HK-2 (cell line): ENCODE measurements at regions not wholly inside any gene's neighbourhood (a gene's known extent, or its start where the extent isn't known, plus 50 kb on each side); places are given as distances from the start of the nearest gene placed in this dataset.

Experiments
- DNase-seq: peaks from one replicate; pipeline ENCODE4 v3.0.0-alpha.2; 2018; ENCODE audit not compliant: unreplicated experiment

DNA sequence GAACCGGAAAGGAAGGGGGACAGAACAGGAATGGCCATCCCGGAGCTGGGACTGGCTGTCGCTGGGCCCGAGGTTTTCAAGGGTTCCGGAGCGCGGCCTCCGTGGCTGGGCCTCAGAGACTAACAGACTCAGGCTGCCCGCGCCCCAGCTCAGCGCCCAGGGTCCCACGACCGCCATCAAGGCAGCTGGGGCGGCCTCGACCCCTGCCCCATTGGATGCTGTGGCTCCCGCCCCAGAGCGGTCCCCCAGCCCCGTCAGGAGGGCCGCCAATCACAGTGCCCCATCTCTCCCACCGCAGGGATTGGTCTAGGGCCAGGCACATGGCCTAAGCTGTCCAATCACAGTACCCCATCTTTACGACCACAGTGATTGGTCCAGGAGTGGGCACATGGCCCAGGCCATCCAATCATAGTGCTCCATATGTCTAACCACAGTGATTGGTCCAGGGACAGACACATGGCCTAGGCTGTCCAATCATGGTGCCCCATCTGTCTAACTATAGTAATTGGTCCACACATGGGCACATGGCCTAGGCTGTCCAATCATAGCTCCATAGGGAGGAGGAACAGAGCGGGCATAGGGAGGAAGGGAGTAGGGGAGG is 105.3 kb upstream of the NKX1-1 start:
- DNase-seq: no peak

DNA sequence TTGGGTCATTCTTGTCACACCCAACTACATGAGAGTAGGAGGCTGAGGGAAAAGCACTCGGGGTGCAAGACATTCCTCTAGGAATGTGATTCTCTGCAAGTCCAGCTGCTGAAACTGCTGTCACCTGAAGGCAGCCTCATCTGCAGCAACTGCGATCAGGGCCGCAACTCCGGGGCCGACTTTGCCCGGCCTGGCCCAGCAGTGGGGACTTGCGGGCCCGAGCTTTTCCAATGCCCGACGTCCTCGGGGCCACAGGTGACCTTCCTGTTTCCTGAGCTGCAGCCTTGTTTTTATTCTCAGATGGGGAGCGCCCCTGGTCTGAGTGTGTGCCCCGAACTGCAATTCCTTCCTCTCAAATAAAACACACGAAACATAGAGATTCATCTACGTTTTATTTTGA is 104.7 kb upstream of the NKX1-1 start:
- no peak for DNase-seq

- DNase-seq: no peak
These were observed 103.1 kb upstream of the NKX1-1 start for GRCh38 chr4:1509366-1509765.

DNA sequence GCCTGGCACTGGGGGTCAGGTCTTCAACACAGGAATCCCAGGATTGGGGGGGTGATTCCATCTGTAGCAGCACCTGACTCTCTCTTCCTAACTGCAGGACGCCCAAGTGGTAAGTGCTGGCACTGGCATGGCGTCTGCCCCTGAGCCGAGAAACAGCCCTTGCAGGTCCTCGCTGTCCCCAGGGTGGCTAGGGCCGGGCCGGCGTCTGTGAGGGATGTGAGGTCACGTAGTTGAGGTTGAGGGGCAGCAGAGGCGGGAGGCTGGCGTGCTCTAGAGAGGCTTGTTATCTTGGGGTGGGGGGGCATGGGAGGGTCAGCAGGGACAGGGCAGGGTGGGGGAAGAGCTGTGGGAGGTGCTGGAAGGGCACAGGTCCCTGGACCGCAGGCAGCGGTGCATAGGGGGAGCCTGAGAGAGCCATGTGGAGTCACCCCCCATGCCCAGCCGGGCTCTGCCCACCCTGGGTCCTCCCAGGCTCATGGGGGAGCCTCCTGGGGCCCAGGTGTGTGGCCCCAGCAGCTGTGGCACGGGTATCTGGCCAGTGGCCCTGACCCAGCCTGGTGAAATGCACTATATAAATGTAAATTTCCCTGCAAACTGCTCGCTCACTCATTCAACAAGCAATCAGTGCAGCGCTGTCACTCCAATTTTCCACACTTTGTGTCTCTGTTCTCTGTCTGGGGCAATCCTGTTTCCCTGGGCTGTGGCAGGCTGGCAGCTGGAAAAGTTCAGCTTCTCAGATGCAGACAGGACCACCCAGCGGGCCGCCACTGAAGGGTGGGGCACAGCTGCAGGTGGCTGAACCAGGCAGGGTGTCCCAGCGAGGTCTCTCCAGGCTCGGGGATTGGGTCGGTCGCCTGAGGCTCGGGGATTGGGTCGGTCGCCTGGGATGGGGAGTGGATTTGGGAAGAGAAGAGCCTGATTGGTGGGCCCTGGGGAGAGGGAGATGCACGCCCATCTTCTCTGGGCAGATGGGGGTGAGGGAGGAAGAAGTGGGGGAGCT is 102.2 kb upstream of the NKX1-1 start:
- DNase-seq: no peak

- no peak for DNase-seq
These were observed 100.9 kb upstream of the NKX1-1 start for GRCh38 chr4:1506956-1507721.

DNA sequence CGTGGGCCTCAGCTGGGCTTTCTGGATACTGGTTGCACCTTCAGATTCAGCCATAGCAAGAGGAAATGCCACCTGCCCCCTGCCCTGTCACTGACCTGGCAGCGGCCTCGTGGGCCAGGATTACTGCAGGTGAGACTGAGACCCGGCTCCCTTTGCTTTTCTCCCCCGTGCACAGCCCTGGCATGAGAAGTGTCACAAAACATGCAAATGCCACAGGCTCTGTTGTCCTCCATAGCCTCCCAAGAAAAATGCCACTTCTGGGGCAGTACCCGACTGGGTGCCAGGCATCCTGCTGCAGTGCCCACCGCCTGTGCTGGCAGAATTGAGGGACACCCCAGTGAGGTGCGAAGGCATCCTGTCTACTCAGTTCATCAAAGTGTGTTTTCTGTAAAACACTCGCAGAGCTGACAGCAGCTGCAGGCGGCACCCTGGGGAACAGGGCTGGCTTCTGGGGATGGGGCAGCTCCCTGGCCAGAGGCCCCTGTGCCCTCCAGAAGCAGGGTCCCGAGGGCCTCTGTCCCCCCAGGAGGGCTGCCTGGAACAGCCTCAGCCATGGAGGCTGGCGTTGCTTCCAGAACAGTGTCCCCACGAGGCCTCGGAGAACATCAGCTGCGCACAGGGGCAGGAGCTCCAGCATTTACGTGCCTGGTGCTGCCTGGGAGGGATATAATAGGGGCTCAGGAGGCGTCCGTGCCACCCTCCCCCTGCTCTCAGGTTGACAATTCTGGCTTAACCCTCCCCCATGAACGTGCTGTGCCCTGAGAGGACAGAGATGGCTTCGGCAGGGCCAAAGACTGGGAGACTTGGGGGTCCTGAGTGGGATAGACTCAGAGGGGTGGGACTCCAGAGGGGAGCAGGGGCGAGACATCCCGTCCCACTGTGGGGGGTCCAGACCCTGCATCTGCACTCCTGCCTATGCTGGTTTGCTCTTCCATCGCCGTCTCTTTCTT is 99.5 kb upstream of the NKX1-1 start:
- no peak for DNase-seq

DNA sequence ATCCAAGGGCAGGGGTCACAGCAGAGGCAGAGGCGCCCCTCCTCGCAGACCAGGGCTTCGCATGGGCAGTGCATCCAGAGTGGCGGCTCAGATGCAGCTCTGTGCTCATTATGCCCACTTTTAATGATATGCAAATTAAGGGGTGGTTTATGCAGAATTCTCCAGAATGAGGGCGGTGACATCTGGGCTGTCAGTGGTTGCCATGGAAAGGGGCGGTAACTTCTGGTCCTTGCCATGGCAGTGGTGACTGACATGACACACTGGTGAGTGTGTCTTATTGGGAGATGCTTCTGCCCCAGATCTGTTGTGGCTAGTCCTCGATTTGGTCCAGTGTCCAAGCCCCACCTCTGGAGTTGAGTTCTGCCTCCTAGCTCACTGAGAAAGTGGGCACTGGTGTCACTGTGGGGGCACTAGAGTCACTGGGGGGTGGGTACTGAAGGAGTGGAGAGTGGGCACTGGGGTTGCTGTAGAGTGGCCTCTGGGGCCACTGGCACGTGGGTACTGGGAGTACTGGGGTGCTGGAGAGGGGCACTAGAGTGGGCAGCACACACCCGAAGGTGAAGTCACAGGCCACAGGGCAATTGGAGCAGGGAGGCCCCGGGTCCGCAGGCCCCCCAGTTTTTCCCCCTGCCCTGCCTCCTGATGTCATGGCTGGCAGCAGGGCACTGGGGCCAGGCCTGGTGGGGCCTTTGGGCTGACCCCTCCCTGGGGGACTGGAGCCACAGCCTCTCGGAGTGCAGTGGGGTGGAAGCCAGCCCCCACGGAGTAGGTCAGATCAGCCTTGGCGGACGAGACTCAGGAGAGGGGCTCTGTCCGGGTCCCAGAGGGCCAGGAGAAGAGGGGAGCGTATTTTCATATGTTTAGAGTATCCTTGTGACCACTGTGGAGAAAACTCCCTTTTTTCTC is 98.6 kb upstream of the NKX1-1 start:
- no peak for DNase-seq

DNA sequence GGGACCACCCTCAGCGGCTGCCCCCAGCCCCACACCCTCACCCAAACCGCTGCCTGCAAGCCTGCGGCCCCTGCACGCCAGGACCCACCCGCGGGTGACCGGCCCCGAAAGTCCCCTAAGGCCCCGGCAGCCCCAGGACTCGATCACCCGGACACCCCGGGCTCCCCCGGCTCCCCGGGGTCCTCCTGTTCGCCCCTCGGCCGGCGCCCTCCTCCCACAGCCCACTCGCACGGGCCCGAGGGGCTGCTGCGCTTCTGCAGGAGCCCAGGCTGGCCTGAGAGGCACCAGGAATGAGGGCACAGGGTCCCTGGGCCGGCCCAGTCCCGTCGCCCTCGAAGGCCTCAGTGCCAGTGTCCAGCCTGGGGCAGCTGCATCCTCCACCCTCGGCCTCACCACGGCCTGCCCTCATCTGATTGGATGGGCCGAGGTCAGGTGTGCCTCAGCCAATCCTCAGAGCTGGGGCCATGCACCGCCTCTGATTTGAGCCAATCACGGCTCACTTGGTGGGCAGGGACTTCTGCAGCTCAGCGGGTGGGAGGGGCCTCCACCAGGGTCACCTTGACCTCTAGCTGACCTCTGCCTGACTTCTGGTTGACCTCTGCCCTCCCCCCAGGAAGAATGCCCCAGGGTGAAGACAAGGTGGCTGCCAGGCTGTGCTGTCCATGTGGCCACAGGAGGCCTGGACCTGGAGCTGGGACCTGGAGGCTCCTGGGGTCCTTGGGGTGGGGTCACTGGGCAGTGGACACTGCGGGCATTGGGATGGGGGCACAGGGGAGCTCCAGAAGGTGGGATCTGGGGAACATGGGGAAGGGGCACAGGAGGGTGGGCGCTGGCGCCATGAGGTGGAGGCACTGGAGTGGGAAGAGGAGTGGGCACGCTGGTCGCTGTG is 97.6 kb upstream of the NKX1-1 start:
- DNase-seq: no peak

GRCh38 chr4:1502976-1503375 is 96.7 kb upstream of the NKX1-1 start:
- no peak for DNase-seq

GRCh38 chr4:1502501-1502886 is 96.3 kb upstream of the NKX1-1 start:
- DNase-seq: no peak

DNA sequence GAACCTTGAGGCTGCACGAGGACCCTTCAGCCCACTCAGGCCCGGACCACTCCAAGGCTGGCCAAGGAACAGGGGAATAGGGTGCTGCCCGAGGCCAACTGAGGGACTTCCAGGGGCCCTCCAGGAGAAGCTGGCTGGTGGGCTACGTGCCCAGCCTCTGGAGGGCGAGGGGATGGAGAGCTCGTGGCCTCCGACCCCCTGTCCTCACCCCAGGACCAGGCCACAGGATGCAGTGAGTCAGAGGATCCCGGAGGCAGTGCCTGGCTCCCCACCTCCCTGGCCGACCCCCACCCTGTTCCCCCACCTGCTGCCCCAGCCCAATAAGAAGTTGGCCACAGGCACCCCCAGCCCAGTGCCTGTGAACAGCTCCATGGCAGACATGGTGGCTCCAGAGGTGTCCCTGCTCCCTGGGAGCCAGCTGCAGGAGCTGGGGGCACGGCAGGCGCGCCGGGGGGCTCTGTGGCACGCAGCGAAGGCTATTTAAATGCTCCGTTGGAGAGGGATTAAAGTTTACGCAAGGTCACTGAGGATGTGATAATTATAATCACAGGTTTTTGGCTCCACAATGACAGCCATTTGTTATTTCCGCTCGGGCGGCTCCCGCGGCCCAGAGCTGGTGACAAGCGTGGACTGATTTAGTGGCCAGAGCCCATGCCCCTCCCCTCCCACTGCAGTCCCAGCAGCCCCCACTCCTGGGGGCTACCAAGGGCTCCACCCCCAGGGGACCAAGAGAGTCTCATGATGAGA is 95.7 kb upstream of the NKX1-1 start:
- DNase-seq: no peak

DNA sequence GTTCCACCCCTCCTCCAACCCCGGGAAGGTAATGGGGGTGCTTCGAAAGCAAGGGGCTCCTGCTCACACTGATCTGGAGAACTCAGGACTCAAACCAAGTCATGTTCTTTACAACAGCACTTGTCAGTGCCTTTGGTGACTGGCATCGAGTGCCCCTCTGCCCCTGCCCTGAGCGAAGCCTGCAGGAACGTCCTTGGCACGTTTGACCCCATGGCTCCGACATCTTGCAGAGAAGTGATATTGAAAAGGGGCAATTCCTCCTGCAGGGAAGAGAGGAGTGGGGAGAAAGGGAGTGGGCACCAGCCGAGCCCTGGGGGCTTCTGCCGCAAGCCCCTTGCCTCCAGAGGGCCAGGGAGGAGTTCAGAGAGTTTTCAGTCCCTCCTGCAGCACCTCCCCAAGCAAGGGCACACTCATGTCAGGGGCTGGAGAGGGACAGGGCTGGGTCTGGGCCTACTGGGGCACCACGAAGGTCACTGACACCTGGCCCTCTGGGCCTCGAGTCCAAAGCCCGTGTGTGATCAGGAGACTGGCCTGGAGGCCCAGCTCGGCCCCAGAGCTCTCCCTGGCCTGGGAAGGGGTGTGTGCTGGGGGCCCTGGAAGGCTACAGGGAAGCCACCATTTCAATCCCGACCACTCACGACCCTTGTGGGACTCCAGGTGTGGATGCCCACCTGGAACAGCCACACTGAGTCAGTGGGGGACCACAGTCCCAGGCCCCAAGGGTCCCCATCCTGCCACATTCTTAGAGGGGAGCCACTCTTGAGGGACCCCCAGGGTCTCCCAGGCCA is 94.9 kb upstream of the NKX1-1 start:
- no peak for DNase-seq

DNA sequence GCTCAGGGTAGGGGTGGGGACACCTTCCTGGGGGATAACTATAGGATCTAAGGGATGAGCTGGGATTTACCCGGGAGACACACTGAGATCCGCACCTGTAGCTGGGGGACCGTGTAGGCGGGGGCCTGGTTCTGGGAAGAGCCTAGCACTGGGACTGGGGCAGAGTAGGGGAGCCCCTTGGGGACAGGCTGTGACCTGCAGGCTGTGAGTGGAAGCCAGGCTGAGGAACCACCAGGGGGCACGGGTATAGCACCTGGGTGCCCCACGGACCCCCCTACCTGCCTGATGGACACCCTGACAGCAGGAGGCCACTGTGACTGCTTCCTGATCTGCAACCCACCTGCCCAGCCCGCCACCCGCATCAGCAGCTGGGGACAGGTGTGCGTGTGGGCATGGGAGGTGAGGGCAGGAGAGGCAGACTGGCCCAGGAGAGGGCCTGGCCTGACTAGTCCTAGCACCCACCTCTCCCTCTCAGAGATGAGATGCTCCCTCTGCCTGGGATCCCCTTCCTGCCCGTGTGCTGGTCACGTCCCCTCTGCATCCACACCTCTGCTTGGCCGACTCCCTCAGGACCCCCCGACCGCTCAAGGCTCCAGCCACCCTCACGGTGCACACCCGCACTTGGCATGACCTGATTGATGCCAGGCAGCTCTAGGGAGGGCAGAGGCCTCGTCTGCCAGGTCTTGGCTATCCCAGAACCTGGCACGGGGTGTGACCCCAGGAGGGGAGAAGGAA is 94.2 kb upstream of the NKX1-1 start:
- no peak for DNase-seq

- DNase-seq: no peak
These were observed 93.2 kb upstream of the NKX1-1 start for GRCh38 chr4:1499465-1499864.

DNA sequence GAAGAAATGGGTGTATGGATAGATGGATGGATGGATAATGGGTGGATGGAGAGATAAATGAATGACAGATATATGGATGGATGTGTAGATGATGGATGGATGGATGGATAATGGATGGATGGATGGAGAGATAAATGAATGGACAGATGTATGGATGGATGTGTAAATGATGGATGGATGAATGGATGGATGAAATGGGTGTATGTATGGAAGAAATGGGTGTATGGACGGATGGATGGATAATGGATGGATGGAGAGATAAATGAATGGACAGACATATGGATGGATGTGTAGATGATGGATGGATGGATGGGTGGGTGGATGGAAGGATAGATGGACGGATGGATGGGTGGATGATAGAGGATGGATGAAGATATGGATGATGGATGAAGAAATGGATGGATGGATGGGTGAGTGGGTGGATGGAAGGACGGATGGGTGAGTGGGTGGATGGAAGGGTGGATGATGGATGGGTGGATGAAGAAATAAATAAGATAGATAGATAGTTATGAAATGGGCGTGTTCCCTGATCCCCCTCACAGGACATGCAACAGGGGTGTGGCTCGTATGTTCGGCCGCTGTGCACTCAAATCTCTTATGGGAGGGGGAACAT is 91.1 kb upstream of the NKX1-1 start:
- DNase-seq: no peak

DNA sequence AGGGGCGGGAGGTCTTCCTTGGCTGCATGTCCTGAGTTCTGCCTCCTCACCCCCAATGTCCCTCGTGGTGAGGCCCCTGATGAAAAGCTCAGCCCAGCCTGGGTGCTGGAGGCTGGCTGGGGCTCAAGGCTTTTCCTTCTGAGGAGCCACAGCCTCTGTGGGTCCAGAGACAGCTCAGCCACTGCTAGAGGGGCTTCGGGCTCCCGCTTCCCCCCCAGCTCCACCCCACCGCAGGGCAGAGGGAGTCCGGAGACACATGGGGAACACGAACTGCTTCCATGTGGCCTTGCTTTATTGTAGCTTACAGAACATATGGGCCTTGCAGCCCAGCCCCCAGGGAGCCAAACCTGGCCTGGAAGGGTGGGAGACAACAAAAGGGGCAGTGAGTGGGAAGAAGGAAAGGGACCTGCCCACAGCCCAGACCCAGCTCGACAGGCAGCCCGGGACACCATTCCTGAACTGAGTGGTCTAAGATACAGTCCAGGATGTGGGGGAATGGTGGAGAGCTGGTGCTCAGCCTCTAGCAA is 89.9 kb upstream of the NKX1-1 start:
- DNase-seq: no peak
